Fibroblast of mammary gland (primary cell): ENCODE measurements at regions not wholly inside any gene's neighbourhood (a gene's known extent, or its start where the extent isn't known, plus 50 kb on each side); places are given as distances from the start of the nearest gene placed in this dataset.

Experiments
- DNase-seq: peaks from one replicate; pipeline ENCODE4 v3.0.0-alpha.2; 2010; ENCODE audit warnings: low read depth
- H3K4me3 ChIP-seq: 2 replicates; pipeline ENCODE4 v1.5.1; 2011; ENCODE audit warnings: low read depth, mild to moderate bottlenecking, low read length, moderate library complexity; ENCODE audit not compliant: control insufficient read depth
- CTCF ChIP-seq: conservative IDR thresholded peaks from 2 replicates; pipeline ENCODE4 v1.5.1; 2011; ENCODE audit warnings: low read depth, low read length, inconsistent platforms; ENCODE audit not compliant: control insufficient read depth, insufficient read depth

- H3K4me3 ChIP-seq, result no peak overlapping the region
- TF ChIP-seq CTCF, result peak; percentile 15
- DNase-seq, result peak; percentile 11
Measured at GRCh38 chr11:71120471-71120896, 131.9 kb downstream of the SHANK2 start.

GRCh38 chr11:71119656-71120269 lies 132.6 kb downstream of the SHANK2 start:
- no peak for DNase-seq
- no peak for TF ChIP-seq CTCF
- H3K4me3 ChIP-seq, result no peak overlapping the region

GRCh38 chr11:71118671-71119250 lies 133.6 kb downstream of the SHANK2 start:
- H3K4me3 ChIP-seq, result no peak overlapping the region
- TF ChIP-seq CTCF, result no peak
- no peak for DNase-seq

GRCh38 chr11:71117311-71117710 lies 135.1 kb downstream of the SHANK2 start:
- DNase-seq, result no peak
- no peak for TF ChIP-seq CTCF
- H3K4me3 ChIP-seq, result no peak overlapping the region

- H3K4me3 ChIP-seq, result no peak overlapping the region
- no peak for DNase-seq
- TF ChIP-seq CTCF, result no peak
Measured at GRCh38 chr11:71116693-71117040, 135.7 kb downstream of the SHANK2 start.

- no peak for TF ChIP-seq CTCF
- peak; percentile 8 for DNase-seq
- no peak overlapping the region for H3K4me3 ChIP-seq
Measured at GRCh38 chr11:71115770-71116692, 136.3 kb downstream of the SHANK2 start.
